ENCODE measurements at regions not wholly inside any gene's neighbourhood (a gene's known extent, or its start where the extent isn't known, plus 50 kb on each side); places are given as distances from the start of the nearest gene placed in this dataset.

- TF ChIP-seq POLR2AphosphoS5 (IDR thresholded peaks at IDR 0.05; ENCODE audit: low read depth, low read length) (no peak), CTCF (IDR thresholded peaks at IDR 0.05) (no peak), REST (IDR thresholded peaks at IDR 0.05; ENCODE audit: insufficient read depth in 1 of 2, low read depth in 2 of 2, low read length in 1 of 2) (no peak), SIN3A (IDR thresholded peaks at IDR 0.05; ENCODE audit: borderline replicate concordance, insufficient read depth, low read depth, low read length) (no peak), TCF7L2 (IDR thresholded peaks at IDR 0.05; ENCODE audit: low read depth, low read length) (no peak)
Observed at GRCh38 chr11:95559899-95560298, 229.7 kb downstream of the FAM76B start.

All from Panc1 (cell line).